T follicular helper cell (primary cell): ENCODE measurements at regions not wholly inside any gene's neighbourhood (a gene's known extent, or its start where the extent isn't known, plus 50 kb on each side); places are given as distances from the start of the nearest gene placed in this dataset.

Source experiments
- DNase-seq: peaks from one replicate; pipeline ENCODE4 v3.0.0-alpha.2; 2020; ENCODE audit warnings: low read depth

- DNase-seq = no peak
Observed at GRCh38 chr16:86215233-86215978, 294.9 kb upstream of the FOXF1 start.

- DNase-seq = no peak
Observed at GRCh38 chr16:86215979-86216585, 294.2 kb upstream of the FOXF1 start.

DNA sequence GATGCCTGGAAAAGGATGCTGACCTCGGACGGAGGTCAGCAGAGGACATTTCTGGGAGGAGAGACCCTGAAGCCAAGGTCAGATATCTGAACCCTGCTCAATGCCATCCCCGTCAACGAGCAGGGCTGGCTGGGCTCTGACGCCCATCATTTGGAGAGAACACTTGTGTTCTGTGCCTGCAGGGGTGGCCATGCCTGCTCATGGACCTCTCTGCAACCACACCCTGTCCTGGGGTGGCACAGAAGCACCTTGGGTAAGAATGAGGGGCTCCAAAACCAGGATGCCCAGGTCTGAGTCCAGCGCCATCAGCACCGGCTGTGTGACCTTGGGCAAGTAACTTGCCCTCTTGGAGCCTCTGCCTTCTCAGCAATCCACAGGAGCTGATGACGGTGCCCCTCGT, 293.7 kb upstream of the FOXF1 start:
- no peak for DNase-seq

- no peak for DNase-seq
Observed at GRCh38 chr16:86217001-86217890, 293.1 kb upstream of the FOXF1 start.

DNA sequence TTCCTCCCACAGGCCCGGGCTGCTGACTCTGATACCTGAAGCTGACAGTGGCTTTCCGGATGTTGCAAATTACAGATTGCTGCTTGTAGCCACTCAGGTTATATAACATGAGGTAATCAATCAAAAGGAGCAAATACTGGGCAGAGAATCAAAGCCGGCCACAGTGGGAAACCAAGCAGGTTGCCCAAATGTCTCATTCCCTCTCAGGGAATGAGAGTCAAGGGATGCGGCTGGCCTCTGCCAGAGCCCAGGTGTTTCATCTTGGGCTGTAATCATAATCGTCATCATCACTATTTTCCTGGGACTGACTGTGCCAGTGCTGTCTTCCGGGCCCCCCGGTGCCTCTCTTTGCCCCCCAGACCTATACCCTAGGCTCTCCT, 292.4 kb upstream of the FOXF1 start:
- no peak for DNase-seq

DNA sequence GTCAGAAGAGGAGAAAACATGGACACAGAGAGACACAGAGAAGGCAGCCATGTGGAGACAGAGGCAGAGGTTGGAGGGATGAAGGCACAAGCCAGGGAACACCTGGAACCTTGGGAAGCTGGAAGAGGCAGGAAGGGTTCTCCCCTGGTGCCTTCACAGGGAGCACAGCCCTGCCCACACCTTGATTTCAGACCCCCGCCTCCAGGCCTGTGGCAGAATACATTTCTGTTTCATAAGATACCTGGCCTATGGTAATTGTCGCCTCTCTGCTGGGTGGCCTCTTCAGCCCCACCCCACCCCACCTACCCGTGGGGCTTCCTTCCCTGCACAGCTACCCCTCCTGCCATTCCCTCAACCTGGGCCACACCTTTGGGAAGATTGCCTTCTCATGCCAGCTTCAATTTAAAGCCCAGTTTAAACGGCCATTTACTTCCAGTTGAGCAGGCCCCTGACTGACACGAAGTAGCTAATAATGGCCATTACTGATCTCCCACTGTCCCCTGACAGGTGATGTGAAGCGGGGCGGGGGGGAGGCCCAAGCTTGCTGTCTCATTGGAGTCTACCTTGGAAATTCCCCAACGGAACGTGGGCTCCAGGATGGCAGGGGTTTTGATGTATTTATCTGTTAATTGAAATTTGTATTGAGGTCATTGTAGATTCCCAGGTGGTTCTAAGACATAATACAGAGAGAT, 291.7 kb upstream of the FOXF1 start:
- DNase-seq = no peak

- DNase-seq = no peak
Observed at GRCh38 chr16:86219655-86220445, 290.5 kb upstream of the FOXF1 start.

DNA sequence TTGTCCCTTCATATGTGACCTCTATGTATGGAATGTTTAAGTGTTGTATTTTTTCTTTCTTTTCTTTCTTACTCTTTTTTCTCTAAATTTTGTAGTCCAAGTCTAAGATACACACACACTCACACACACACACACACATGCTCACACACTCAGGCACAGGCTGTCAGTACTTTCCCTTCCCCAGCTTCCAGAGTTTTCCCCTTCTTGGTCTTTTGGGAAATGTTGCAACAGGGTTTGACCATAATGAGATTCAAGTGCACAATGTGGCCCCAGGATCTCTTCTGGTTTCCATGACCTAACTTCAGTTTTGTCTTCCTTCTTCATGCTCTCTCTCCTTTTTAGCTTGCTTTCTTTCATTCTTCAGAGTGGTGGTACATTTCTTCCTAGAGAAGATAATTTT, 289.8 kb upstream of the FOXF1 start:
- no peak for DNase-seq

DNA sequence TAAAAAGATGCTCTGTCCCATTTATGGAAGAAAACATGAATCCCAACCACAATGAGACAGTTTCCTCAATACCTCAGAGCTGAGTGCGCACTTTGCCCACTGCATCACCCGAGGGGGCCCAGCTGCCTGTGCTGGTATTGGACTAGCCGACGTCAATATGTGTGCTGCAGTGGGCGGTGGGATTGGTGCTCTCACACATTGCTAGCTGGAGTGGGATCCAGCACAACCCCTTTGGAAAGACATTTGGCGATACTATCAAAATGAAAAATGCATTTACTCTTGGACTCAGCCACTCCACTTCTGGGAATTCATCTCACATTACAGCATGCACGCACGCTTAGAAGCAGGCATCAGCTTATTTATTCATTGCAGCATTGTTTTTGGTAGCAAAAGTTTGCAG, 289.2 kb upstream of the FOXF1 start:
- DNase-seq = no peak

DNA sequence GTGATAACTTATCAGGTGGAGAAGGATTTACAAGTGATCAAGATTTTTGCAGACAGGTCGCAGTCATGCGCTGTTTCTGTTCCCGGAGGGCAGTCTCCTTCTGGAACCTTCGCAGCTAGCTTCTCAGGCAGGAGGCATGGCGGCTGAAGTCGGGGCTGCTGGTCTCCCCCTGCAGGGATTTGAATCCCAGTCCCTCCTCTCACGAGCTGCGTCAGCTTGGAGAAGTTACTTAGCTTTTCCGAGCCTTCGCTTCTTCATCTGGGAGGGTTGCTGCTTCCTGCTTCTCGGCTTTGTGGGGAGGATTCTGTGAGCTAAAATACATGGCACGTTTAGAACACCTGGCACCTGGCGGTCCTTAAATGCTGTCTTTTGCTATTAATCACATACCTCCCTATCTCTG, 287.8 kb upstream of the FOXF1 start:
- no peak for DNase-seq

- no peak for DNase-seq
Observed at GRCh38 chr16:86222965-86223551, 287.3 kb upstream of the FOXF1 start.

GRCh38 chr16:86224126-86224525, 286.2 kb upstream of the FOXF1 start:
- DNase-seq = no peak

- no peak for DNase-seq
Observed at GRCh38 chr16:86224629-86225028, 285.7 kb upstream of the FOXF1 start.

DNA sequence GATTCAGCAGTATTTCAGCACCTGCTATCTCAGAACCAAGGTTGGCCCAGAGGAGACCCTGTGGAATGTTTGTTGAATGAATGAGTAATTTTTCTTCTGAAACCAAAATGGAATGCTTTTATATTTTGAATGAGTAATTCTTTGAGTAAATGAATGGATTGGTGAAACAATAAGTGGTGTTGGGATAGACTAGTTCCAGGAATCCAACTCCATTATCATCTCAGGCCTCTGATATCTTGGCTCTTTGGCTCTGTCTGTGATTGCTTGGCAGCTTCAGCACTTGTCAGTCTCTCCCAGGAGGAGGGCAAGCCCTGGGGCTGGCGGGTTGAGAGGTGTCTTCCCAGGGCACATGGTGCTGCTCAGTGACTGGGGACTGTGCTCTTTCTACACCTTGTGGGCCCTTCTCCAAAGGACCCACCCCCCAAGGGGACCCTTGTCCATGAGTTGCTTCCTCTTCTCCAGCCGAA, 284.4 kb upstream of the FOXF1 start:
- DNase-seq = no peak

DNA sequence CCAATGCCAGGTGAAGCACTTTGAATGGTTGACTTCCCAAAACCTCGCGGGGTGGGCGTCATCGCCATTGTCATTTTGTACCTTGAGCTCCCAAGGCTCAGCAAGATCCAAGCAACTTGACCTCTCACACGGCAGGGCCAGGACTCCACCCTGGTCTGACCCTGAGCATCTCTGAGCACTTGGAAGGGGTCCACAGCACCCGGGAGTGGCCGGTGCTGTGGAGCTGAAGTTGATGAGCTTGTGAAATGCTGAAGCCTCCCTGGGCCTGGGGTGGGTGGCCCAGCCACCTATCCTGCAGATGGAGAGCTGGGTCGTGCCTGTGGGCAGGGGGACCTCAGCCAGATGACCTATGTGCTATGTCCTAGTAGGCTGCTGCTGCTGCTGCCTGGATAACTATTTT, 283.3 kb upstream of the FOXF1 start:
- no peak for DNase-seq

DNA sequence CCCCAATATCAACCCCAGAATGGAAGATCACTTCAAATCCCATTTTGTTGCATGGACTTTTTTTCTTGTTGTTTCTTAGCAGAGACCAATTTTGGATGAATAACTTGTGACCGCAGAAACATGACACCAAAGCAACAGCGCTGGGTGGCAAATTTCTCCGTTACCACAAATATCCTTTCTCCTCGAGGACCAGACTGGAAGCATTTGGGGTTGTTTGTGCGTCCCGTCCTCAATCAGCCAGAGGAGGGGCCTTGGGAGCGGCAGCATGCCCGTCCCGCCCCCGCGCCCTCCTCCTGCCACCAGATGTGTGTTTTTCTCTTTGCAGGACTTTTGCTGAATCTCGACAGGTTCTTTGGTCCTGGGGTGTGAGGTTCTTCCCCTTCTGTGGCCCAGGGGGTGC, 282.5 kb upstream of the FOXF1 start:
- DNase-seq = no peak

DNA sequence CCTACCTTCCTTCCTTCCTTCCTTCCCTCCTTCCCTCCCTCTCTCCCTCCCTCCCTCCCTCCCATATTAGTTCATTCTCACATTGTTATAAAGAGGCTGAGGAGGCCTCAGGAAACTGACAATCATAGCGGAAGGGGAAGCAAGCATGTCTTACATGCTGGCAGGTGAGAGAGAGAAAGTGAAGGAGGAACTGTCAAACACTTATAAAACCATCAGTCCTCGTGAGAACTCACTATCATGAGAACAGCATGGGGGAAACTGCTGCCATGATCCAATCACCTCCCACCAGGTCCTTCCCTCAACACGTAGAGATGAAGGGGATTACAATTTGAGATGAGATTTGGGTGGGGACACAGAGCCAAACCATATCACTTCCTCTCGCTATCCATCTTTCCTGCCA, 281.6 kb upstream of the FOXF1 start:
- no peak for DNase-seq

GRCh38 chr16:86229283-86229682, 281.0 kb upstream of the FOXF1 start:
- no peak for DNase-seq

DNA sequence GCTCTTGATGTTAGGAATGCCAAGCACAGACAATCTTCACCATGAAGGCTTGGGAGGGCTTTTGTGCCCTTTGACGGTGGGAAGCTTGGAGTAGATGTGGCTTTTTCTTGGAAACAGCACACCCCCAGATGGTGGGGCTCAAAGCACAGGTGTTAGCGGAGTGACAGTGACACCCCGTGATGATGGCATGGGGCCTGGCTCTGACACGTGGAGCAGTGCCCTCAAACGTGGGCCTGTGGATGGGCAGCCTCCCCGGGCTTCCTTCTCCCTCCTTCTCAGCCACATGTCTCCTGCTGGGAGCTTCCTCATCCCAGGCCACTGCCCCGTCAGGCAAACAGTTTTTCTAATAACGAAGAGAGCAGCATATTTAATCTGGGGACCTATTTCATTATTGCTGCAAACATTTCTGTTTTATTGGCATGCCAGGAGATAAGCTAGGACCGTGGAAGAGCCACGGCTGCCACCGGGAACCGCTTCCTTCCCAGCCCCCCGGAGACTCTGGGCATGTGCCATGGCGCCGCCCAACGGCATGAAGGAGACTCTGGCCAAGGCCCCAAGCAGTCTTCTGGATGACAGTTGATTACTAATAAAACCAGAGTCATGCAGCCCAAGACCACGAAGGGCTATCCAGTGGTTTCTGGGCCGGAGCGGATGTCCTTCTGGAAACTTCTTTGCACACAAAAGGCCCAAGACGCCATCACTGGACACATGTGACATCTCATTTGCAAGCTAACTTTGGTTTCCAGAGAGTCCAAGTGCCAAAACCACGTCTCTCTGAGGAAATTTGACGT, 280.3 kb upstream of the FOXF1 start:
- no peak for DNase-seq

GRCh38 chr16:86231321-86231995, 278.9 kb upstream of the FOXF1 start:
- no peak for DNase-seq
